GM12878 (cell line): ENCODE measurements at regions not wholly inside any gene's neighbourhood (a gene's known extent, or its start where the extent isn't known, plus 50 kb on each side); places are given as distances from the start of the nearest gene placed in this dataset.
A peak's percentile ranks its signal among the peaks of the same experiment; 100 is the strongest.

ENCODE experiments used
- ATAC-seq: fragments of 200-7000 bp; cut with Tn5 transposase; 3 replicates; pipeline ENCODE4 v1.9.1; 2020; ENCODE audit warnings: mild to moderate bottlenecking, moderate library complexity
- BruUV-seq: library from RNA; stranded (reverse); fragments of 400-500 nt; replicated peaks from 2 replicates; lab custom pipeline; 2021; lab: Mats Ljungman, UMichigan
- CTCF ChIA-PET: fragments of 300-600 bp; sonication (Branson Sonifier 250); formaldehyde crosslinking; extraction: SDS; loops from one replicate; lab custom pipeline; 2021; ENCODE audit warnings: inconsistent platforms; lab: Yijun Ruan, JAX
- POLR2A ChIA-PET: fragments of 350-600 bp; formaldehyde crosslinking; extraction: SDS; loops from one replicate; lab custom pipeline; 2021; ENCODE audit warnings: inconsistent platforms; lab: Charles Lee
- RAD21 ChIA-PET: fragments of 300-600 bp; sonication (Branson Sonifier 250); formaldehyde crosslinking; loops from one replicate; lab custom pipeline; 2023; ENCODE audit warnings: antibody characterized with exemption; ENCODE audit not compliant: unreplicated experiment; lab: Charles Lee
- SMC1A ChIA-PET: fragments of 300-600 bp; sonication (Branson Sonifier 250); formaldehyde crosslinking; loops from one replicate; lab custom pipeline; 2023; ENCODE audit not compliant: unreplicated experiment, uncharacterized antibody; lab: Charles Lee
- DNase-seq: peaks from one replicate; pipeline ENCODE4 v3.0.0-alpha.2; 2011; ENCODE audit warnings: low read depth, low spot score
- FAIRE-seq: peaks from 3 replicates; lab custom pipeline; 2011; peaks lifted over from hg19 to GRCh38; lab: Jason Lieb, UNC
- H2AFZ ChIP-seq: 2 replicates; pipeline ENCODE4 v1.6.0; 2011; ENCODE audit warnings: low read depth, low read length, control low read depth; ENCODE audit not compliant: control insufficient read depth
- H3K27ac ChIP-seq: 2 replicates; pipeline ENCODE4 v1.5.1; 2011; ENCODE audit warnings: control low read depth; ENCODE audit not compliant: control insufficient read depth, insufficient read depth
- H3K27me3 ChIP-seq, 2 experiments: replicated peaks in 1 of 2; 2 replicates each; pipeline versions ENCODE4 v1.6.0 to v1.6.1; 2011; ENCODE audit warnings: low read length in 1 of 2; ENCODE audit not compliant: control insufficient read depth in 2 of 2, insufficient read depth in 2 of 2
- H3K36me3 ChIP-seq, 2 experiments: 2 replicates each; pipeline ENCODE4 v1.5.1; 2011; ENCODE audit warnings: low read length in 1 of 2; ENCODE audit not compliant: control insufficient read depth in 2 of 2, insufficient read depth in 2 of 2
- H3K4me1 ChIP-seq: 2 replicates; pipeline ENCODE4 v1.6.1; 2011; ENCODE audit warnings: mild to moderate bottlenecking, low read length, moderate library complexity, mixed read lengths; ENCODE audit not compliant: control insufficient read depth, insufficient read depth
- H3K4me2 ChIP-seq: 2 replicates; pipeline ENCODE4 v1.6.0; 2011; ENCODE audit warnings: control low read depth; ENCODE audit not compliant: control insufficient read depth, insufficient read depth
- H3K4me3 ChIP-seq: fragments of 200-600 bp; sonication (generic); 2 replicates; pipeline ENCODE4 v1.5.1; 2016
- H3K79me2 ChIP-seq: 2 replicates; pipeline ENCODE4 v1.6.0; 2011; ENCODE audit warnings: low read length; ENCODE audit not compliant: control insufficient read depth, insufficient read depth
- H3K9ac ChIP-seq: 2 replicates; pipeline ENCODE4 v1.8.0; 2011; ENCODE audit warnings: low read length, control low read depth, mixed read lengths; ENCODE audit not compliant: control insufficient read depth, insufficient read depth
- H3K9me3 ChIP-seq: replicated peaks from 3 replicates; pipeline ENCODE4 v1.5.1; 2011; ENCODE audit warnings: mild to moderate bottlenecking, low read length; ENCODE audit not compliant: control insufficient read depth, insufficient read depth
- H4K20me1 ChIP-seq: 2 replicates; pipeline ENCODE4 v1.6.0; 2011; ENCODE audit not compliant: control insufficient read depth, insufficient read depth
- ATF3 ChIP-seq: IDR thresholded peaks from 2 replicates; pipeline ENCODE4 v1.6.1; 2011; ENCODE audit warnings: low read depth, mild to moderate bottlenecking, low read length, moderate library complexity, borderline replicate concordance; ENCODE audit errors: extremely low read depth
- MEF2B ChIP-seq: fragments of 450-650 bp; IDR thresholded peaks from 2 replicates; pipeline ENCODE4 v1.6.1; 2018; ENCODE audit warnings: mild to moderate bottlenecking, moderate library complexity; ENCODE audit not compliant: partially characterized antibody, poor library complexity, severe bottlenecking
- RUNX3 ChIP-seq: IDR thresholded peaks from 2 replicates; pipeline ENCODE4 v1.6.1; 2012; ENCODE audit warnings: low read length, inconsistent platforms
- ZBTB40 ChIP-seq: fragments of 450-650 bp; IDR thresholded peaks from 2 replicates; pipeline ENCODE4 v1.6.1; 2016; ENCODE audit warnings: mild to moderate bottlenecking, moderate library complexity, borderline replicate concordance
- WGBS: methylation state at CpG from one replicate; pipeline ENCODE4 v1.1.6; 2016; ENCODE audit warnings: low lambda C conversion rate; ENCODE audit not compliant: insufficient replicate concordance, insufficient coverage; ENCODE audit errors: missing lambda C conversion rate; 5-methylcytosine and 5-hydroxymethylcytosine counted together
- in situ Hi-C: fragments of 300-500 bp; cut with MboI; formaldehyde crosslinking; loops from 9 replicates; pipeline ENCODE4 v1.14.3; 2018; ENCODE audit warnings: mixed read lengths
- intact Hi-C: fragments of 100-400 bp; cut with micrococcal nuclease; formaldehyde crosslinking; loops from one replicate; pipeline ENCODE4 v1.14.2; 2022; ENCODE audit not compliant: unreplicated experiment

- TF ChIP-seq ZBTB40: no peak
- TF ChIP-seq MEF2B: no peak
Observed at GRCh38 chr5:68778484-68778883, 315.3 kb upstream of the SLC30A5 start (continued).

- Histone ChIP-seq H3K27me3 (no peaks in the 10 kb centered on the region), H3K4me2 (no peak overlapping the region), H3K4me3 (no peak overlapping the region), H3K27ac (no peak overlapping the region), H3K4me1 (no peaks in the 10 kb centered on the region; the same call in 1 of the 2 replicates), H2AFZ (no peak overlapping the region), H3K36me3 (no peaks in the 10 kb centered on the region), H3K9me3 (no peaks in the 10 kb centered on the region; the same call in 2 of the 3 replicates), H3K79me2 (no peaks in the 10 kb centered on the region), H3K9ac (no peak overlapping the region), H4K20me1 (no peaks in the 10 kb centered on the region)
- WGBS: 20% methylated on average over 1 of the region's 1 CpG
- POLR2A ChIA-PET: no interaction called here
- TF ChIP-seq RUNX3 (peak; percentile 44), ATF3 (no peak)
- SMC1A ChIA-PET: no interaction called here
- ATAC-seq (peak; percentile 27; the same call in 2 of the 3 replicates), DNase-seq (no peak), FAIRE-seq (no peak)
- BruUV-seq: no TSS peak
- CTCF ChIA-PET: no interaction called here
- RAD21 ChIA-PET: no interaction called here
- in situ Hi-C loops: no loop called here
- intact Hi-C loops: no loop called here
Observed at GRCh38 chr5:68780299-68780955, 313.4 kb upstream of the SLC30A5 start.
